ENCODE measurements at regions not wholly inside any gene's neighbourhood (a gene's known extent, or its start where the extent isn't known, plus 50 kb on each side); places are given as distances from the start of the nearest gene placed in this dataset.
A peak's percentile ranks its signal among the peaks of the same experiment; 100 is the strongest.

DNA sequence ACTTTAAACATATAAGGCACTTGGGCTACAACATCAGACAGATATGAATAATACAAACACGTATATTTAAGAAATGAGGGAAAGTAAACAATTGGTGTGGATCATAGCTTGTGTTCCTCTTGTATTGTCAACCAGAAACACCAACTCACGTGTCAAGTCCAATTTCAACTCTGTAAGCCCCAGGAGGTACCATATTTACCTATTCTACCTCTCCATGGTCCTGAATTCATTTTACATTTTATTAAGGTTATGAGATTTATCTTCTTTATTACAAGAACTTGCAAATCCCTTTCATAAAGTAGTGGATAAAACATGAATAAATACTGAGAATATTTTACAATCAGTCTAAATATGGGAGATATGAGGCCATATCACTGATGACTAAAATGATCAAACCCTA, 501.6 kb downstream of the MAT2B start:
- 34% methylated on average over 2 of the region's 2 CpGs for WGBS (ENCODE audit: insufficient coverage, low coverage, low lambda C conversion rate, missing lambda C conversion rate)
- H3K9me3 ChIP-seq: no peaks in the 10 kb centered on the region
- peaks cover 0 to 15% (median 0%) of the 10 kb centered on the region in 4 donors for H3K4me1 ChIP-seq

DNA sequence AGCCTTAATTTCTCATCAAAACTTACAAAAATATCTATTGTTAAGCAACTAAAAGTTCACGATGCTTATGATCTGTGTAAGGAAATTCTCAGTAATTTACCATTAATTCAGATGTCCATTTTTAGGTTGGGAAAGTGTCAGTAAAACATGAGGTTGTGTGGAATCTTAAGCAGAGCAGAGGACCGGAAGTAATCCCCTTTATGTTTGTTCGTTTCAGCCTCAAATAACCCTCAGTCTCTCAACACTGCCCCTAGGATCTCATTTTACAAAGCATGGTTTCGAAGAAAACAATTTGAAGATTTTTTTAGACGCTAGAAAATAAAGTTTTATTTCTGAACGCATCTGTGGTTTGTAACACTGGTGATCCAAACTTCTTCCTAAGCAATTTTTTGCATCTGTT, 504.2 kb downstream of the MAT2B start:
- H3K4me3 ChIP-seq: no peak overlapping the region
- H3K36me3 ChIP-seq: no peaks in the 10 kb centered on the region
- peaks cover 0 to 21% (median 0%) of the 10 kb centered on the region in 4 donors for H3K4me1 ChIP-seq
- no peaks in the 10 kb centered on the region for H3K9me3 ChIP-seq
- DNase-seq: no peak
- H3K27me3 ChIP-seq: no peaks in the 10 kb centered on the region
- WGBS (ENCODE audit: insufficient coverage, low coverage, low lambda C conversion rate, missing lambda C conversion rate): 82% methylated on average over 6 of the region's 6 CpGs
- no peak for TF ChIP-seq POLR2A (IDR thresholded peaks at IDR 0.05)
- TF ChIP-seq, protein P1, sequence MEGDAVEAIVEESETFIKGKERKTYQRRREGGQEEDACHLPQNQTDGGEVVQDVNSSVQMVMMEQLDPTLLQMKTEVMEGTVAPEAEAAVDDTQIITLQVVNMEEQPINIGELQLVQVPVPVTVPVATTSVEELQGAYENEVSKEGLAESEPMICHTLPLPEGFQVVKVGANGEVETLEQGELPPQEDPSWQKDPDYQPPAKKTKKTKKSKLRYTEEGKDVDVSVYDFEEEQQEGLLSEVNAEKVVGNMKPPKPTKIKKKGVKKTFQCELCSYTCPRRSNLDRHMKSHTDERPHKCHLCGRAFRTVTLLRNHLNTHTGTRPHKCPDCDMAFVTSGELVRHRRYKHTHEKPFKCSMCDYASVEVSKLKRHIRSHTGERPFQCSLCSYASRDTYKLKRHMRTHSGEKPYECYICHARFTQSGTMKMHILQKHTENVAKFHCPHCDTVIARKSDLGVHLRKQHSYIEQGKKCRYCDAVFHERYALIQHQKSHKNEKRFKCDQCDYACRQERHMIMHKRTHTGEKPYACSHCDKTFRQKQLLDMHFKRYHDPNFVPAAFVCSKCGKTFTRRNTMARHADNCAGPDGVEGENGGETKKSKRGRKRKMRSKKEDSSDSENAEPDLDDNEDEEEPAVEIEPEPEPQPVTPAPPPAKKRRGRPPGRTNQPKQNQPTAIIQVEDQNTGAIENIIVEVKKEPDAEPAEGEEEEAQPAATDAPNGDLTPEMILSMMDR (IDR thresholded peaks at IDR 0.05): no peak
- ATAC-seq: no peak
- intact Hi-C loops (cut with DNase I): no loop called here
- no peak overlapping the region for H3K27ac ChIP-seq

More for the DNA sequence above, 501.6 kb downstream of the MAT2B start:
- Histone ChIP-seq H3K27me3 (no peaks in the 10 kb centered on the region), H3K27ac (no peak overlapping the region), H3K36me3 (no peaks in the 10 kb centered on the region), H3K4me3 (no peak overlapping the region)
- ATAC-seq: no peak
- no peak for TF ChIP-seq POLR2A (IDR thresholded peaks at IDR 0.05)
- TF ChIP-seq, protein P1 (IDR thresholded peaks at IDR 0.05): no peak
- DNase-seq: no peak
- intact Hi-C loops (cut with DNase I): no loop called here

DNA sequence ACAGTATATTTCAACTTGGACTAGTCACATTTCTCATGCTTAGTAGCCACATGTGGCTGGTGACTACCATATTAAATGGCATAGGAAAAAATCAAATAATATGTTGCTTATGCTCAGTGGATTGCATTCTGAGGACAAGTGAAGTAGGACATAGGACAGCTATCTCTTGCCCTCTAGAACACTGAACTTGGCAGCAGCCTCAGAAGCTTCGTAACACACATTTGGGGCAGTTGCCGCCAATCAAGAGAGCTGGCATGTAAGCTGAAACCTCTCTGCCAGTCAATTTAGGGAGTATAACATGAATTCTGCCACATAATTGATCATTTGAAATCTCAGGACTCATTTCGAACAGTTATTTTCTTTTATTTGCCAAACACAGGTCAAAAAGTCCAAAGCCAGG, 505.5 kb downstream of the MAT2B start:
- peak; percentile 62 to 82 (median 65) for ATAC-seq

DNA sequence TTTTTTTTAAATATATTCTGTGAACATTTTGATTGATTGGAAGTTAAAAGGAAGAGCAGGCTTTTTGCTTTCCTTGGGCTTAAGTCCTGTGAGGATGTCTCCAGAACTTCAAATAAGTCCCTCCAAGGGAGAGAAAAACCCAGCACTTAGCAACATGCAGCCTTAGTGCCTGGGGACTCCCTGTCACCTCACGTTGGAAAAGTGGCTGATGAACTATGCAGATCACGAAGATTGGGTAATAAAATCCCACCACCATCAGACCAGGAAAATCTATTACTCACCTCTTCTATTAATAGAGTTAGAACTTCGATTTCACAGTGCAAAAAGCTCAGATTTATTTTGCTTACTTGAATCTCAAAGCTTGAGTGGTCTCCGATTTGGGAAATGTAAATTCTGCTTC, 507.0 kb downstream of the MAT2B start:
- H3K36me3 ChIP-seq: no peaks in the 10 kb centered on the region
- DNase-seq (no peak), ATAC-seq (peak in 2 of 4 donors; percentile 48 to 51)
- intact Hi-C loops (cut with DNase I): no loop called here
- H3K9me3 ChIP-seq: no peaks in the 10 kb centered on the region
- TF ChIP-seq, protein P1 (IDR thresholded peaks at IDR 0.05): no peak
- no peak for TF ChIP-seq POLR2A (IDR thresholded peaks at IDR 0.05)
- H3K4me1 ChIP-seq: peaks cover 0 to 21% (median 0%) of the 10 kb centered on the region in 4 donors
- no peak overlapping the region for H3K4me3 ChIP-seq
- WGBS (ENCODE audit: insufficient coverage, low coverage, low lambda C conversion rate, missing lambda C conversion rate): 19% methylated on average over 4 of the region's 4 CpGs
- no peak overlapping the region for H3K27ac ChIP-seq
- no peaks in the 10 kb centered on the region for H3K27me3 ChIP-seq

More for the DNA sequence above, 505.5 kb downstream of the MAT2B start:
- H3K4me1 ChIP-seq: peaks cover 0 to 21% (median 0%) of the 10 kb centered on the region in 4 donors
- no peak overlapping the region for H3K4me3 ChIP-seq
- peak in 2 of 3 donors; percentile 27 to 65 for DNase-seq
- WGBS (ENCODE audit: insufficient coverage, low coverage, low lambda C conversion rate, missing lambda C conversion rate): 57% methylated on average over 2 of the region's 3 CpGs
- H3K27ac ChIP-seq: no peak overlapping the region
- H3K36me3 ChIP-seq: no peaks in the 10 kb centered on the region
- no peaks in the 10 kb centered on the region for H3K9me3 ChIP-seq
- H3K27me3 ChIP-seq: no peaks in the 10 kb centered on the region
- intact Hi-C loops (cut with DNase I): no loop called here
- TF ChIP-seq, protein P1 (IDR thresholded peaks at IDR 0.05): no peak
